ENCODE measurements at regions not wholly inside any gene's neighbourhood (a gene's known extent, or its start where the extent isn't known, plus 50 kb on each side); places are given as distances from the start of the nearest gene placed in this dataset.

DNA sequence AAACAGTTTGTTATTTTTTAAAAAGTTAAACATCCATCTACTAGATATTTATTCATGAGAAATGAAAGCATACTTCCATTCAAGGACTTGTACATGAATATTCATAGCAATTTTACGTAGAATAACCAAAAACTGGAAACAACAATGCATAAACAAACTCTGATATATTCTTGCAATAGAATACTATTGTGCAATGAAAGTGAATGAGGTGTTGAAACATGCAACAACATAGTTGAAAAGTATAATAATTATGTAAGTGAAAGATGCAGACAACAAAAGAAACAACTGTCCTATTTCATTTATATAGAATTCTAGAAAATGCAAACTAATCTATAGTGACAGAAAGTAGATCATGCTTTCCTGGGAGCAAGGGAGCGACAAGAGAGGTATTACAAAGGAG is 206.6 kb upstream of the KLHL29 start:
- Mint-ChIP-seq H3K9me3 (peaks cover 7% of the 10 kb centered on the region), H3K27ac (no peak overlapping the region), H3K4me3 (no peak overlapping the region), H3K4me1 (no peaks in the 10 kb centered on the region), H3K36me3 (no peaks in the 10 kb centered on the region)
- no peak for ATAC-seq
- no peak for DNase-seq (ENCODE audit: low spot score in 2 of 2)

DNA sequence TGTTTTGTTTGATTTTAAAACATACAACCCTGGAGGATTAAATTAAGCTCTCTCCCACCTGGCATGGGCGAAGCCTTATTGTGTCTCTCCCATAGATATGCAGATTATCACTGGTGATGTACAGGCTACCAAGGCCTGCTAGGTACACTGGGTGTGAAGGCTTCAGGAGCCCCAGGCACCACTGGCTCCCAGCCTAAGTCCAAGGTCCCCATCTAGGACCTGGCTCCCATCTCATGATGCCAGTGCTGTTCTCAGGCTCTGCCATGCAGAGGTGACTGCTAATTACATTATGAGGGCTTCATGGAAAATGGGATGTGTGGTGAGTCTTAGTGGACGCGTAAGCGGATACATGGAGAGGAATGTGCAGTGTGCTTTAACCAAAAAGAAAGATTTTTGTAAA is 201.2 kb upstream of the KLHL29 start:
- Mint-ChIP-seq H3K27ac (no peak overlapping the region), H3K9me3 (peaks cover 7% of the 10 kb centered on the region), H3K4me1 (no peaks in the 10 kb centered on the region), H3K4me3 (no peak overlapping the region), H3K36me3 (no peaks in the 10 kb centered on the region)
- no peak for ATAC-seq
- DNase-seq (ENCODE audit: low spot score in 2 of 2) = no peak

GRCh38 chr2:23198316-23199114 is 186.5 kb upstream of the KLHL29 start:
- H3K36me3 Mint-ChIP-seq = no peaks in the 10 kb centered on the region
- no peak overlapping the region for H3K27ac Mint-ChIP-seq
- peaks cover 6% of the 10 kb centered on the region for H3K9me3 Mint-ChIP-seq
- ATAC-seq (no peak), DNase-seq (ENCODE audit: low spot score in 2 of 2) (no peak)
- no peak overlapping the region for H3K4me3 Mint-ChIP-seq
- H3K4me1 Mint-ChIP-seq = no peaks in the 10 kb centered on the region

- H3K36me3 Mint-ChIP-seq = no peaks in the 10 kb centered on the region
- peaks cover 8% of the 10 kb centered on the region for H3K9me3 Mint-ChIP-seq
- H3K27ac Mint-ChIP-seq = no peak overlapping the region
- H3K4me1 Mint-ChIP-seq = no peaks in the 10 kb centered on the region
- ATAC-seq (no peak), DNase-seq (ENCODE audit: low spot score in 2 of 2) (no peak)
- no peak overlapping the region for H3K4me3 Mint-ChIP-seq
Observed at GRCh38 chr2:23199115-23199918, 185.7 kb upstream of the KLHL29 start.

- ATAC-seq = no peak
- H3K4me1 Mint-ChIP-seq = no peaks in the 10 kb centered on the region
Observed at GRCh38 chr2:23200068-23200786, 184.8 kb upstream of the KLHL29 start.

GRCh38 chr2:23200787-23201114 is 184.2 kb upstream of the KLHL29 start:
- ATAC-seq (no peak), DNase-seq (ENCODE audit: low spot score in 2 of 2) (no peak)
- no peaks in the 10 kb centered on the region for H3K4me1 Mint-ChIP-seq
- peaks cover 8% of the 10 kb centered on the region for H3K9me3 Mint-ChIP-seq
- no peak overlapping the region for H3K27ac Mint-ChIP-seq
- H3K36me3 Mint-ChIP-seq = no peaks in the 10 kb centered on the region
- no peak overlapping the region for H3K4me3 Mint-ChIP-seq

More at GRCh38 chr2:23200068-23200786, 184.8 kb upstream of the KLHL29 start:
- H3K36me3 Mint-ChIP-seq = no peaks in the 10 kb centered on the region
- peaks cover 8% of the 10 kb centered on the region for H3K9me3 Mint-ChIP-seq
- no peak overlapping the region for H3K4me3 Mint-ChIP-seq
- H3K27ac Mint-ChIP-seq = no peak overlapping the region
- DNase-seq (ENCODE audit: low spot score in 2 of 2) = no peak

GRCh38 chr2:23203383-23203782 is 181.6 kb upstream of the KLHL29 start:
- Mint-ChIP-seq H3K36me3 (no peaks in the 10 kb centered on the region), H3K9me3 (peaks cover 10% of the 10 kb centered on the region), H3K4me3 (no peak overlapping the region), H3K4me1 (no peaks in the 10 kb centered on the region), H3K27ac (no peak overlapping the region)
- ATAC-seq (no peak), DNase-seq (ENCODE audit: low spot score in 2 of 2) (no peak)

- H3K4me3 Mint-ChIP-seq = no peak overlapping the region
- ATAC-seq = no peak
- no peaks in the 10 kb centered on the region for H3K36me3 Mint-ChIP-seq
- H3K4me1 Mint-ChIP-seq = no peaks in the 10 kb centered on the region
- H3K9me3 Mint-ChIP-seq = peaks cover 10% of the 10 kb centered on the region
- no peak overlapping the region for H3K27ac Mint-ChIP-seq
- no peak for DNase-seq (ENCODE audit: low spot score in 2 of 2)
Observed at GRCh38 chr2:23204685-23205242, 180.2 kb upstream of the KLHL29 start.

DNA sequence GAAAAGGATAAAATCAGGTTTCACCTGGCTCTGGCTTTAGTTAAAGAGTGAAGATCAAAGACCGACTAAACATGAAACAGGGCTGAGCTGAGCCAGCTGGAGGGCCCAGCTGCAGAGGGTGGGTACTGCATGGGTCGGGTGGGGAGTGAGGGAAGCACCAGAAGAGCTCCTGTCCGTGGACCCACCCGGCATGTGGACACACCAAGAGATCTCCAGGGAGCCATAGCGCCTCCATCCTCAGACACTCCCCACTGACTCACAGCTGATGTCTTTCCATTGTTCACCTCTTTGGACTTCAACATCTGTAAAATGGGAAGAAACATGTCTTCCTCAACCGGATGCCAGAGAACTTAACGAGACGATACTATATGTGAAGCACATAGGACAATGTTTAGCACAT is 178.3 kb upstream of the KLHL29 start:
- DNase-seq (ENCODE audit: low spot score in 2 of 2) (no peak), ATAC-seq (no peak)
- Mint-ChIP-seq H3K36me3 (no peaks in the 10 kb centered on the region), H3K4me3 (no peak overlapping the region), H3K27ac (no peak overlapping the region), H3K4me1 (no peaks in the 10 kb centered on the region), H3K9me3 (peaks cover 10% of the 10 kb centered on the region)

- Mint-ChIP-seq H3K9me3 (peaks cover 10% of the 10 kb centered on the region), H3K4me3 (no peak overlapping the region), H3K27ac (no peak overlapping the region), H3K36me3 (no peaks in the 10 kb centered on the region), H3K4me1 (no peaks in the 10 kb centered on the region)
- ATAC-seq (no peak), DNase-seq (ENCODE audit: low spot score in 2 of 2) (no peak)
Observed at GRCh38 chr2:23207871-23208270, 177.1 kb upstream of the KLHL29 start.

GRCh38 chr2:23208339-23208738 is 176.6 kb upstream of the KLHL29 start:
- DNase-seq (ENCODE audit: low spot score in 2 of 2) (no peak), ATAC-seq (no peak)
- Mint-ChIP-seq H3K36me3 (no peaks in the 10 kb centered on the region), H3K4me1 (no peaks in the 10 kb centered on the region), H3K4me3 (no peak overlapping the region), H3K27ac (no peak overlapping the region), H3K9me3 (peaks cover 5% of the 10 kb centered on the region)

GRCh38 chr2:23209059-23209458 is 175.9 kb upstream of the KLHL29 start:
- Mint-ChIP-seq H3K4me3 (no peak overlapping the region), H3K27ac (no peak overlapping the region), H3K4me1 (no peaks in the 10 kb centered on the region), H3K36me3 (no peaks in the 10 kb centered on the region), H3K9me3 (peaks cover 2% of the 10 kb centered on the region)
- no peak for ATAC-seq
- no peak for DNase-seq (ENCODE audit: low spot score in 2 of 2)

DNA sequence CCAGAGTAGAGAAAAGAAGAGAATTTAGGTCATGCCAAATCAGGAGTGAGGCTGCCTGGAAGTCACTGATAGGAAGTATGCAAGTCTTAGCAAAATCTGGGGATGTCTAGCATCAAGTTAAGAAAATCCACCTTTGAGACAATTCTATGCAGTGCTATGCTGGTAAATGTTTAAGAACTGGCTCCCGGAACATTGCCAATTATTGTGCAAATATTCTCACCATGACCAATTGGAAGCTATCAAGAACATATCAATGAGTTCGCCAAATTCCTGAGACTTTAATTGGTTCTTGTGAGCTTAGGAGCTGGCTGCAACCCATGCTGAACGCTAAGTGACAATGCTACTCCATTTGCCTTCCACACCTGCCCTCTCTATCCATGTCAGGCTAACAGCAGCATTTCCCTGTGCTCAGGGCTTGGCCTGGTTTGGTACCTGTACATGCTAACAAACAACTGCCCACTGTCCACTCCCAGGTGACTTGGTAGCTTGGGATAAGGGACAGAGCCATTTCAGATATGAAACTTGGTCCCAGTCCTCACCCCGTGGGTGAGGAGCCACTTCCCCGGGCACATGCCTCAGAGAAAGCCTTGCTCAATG is 172.9 kb upstream of the KLHL29 start:
- DNase-seq (ENCODE audit: low spot score in 2 of 2) (no peak), ATAC-seq (no peak)
- Mint-ChIP-seq H3K4me1 (no peaks in the 10 kb centered on the region), H3K27ac (no peak overlapping the region), H3K36me3 (no peaks in the 10 kb centered on the region), H3K4me3 (no peak overlapping the region), H3K9me3 (peaks cover 2% of the 10 kb centered on the region)

GRCh38 chr2:23213196-23213595 is 171.8 kb upstream of the KLHL29 start:
- H3K4me1 Mint-ChIP-seq = no peaks in the 10 kb centered on the region
- no peaks in the 10 kb centered on the region for H3K36me3 Mint-ChIP-seq
- no peak overlapping the region for H3K4me3 Mint-ChIP-seq
- no peaks in the 10 kb centered on the region for H3K9me3 Mint-ChIP-seq
- no peak overlapping the region for H3K27ac Mint-ChIP-seq
- DNase-seq (ENCODE audit: low spot score in 2 of 2) = no peak
- ATAC-seq = no peak

DNA sequence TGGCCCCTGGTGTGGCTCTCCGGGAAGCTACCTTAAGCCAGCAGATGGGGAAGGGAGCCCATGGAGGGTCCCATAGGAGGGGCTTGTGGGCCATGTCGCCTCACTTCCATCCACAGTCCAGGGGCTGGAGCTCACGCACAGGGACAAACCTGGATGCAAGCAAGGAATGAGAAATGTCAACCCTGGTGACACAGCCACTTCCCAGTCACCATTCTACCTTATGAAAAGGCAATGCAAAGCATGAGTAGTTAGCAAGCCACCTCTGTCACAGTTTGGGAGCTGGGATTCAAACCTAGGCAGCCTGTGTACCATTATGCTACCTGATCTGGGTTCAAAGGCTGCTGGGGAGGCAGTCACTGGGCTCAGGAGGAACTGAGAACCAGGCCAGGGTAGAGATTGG is 170.0 kb upstream of the KLHL29 start:
- DNase-seq (ENCODE audit: low spot score in 2 of 2) = no peak
- Mint-ChIP-seq H3K36me3 (no peaks in the 10 kb centered on the region), H3K9me3 (no peaks in the 10 kb centered on the region), H3K4me1 (no peaks in the 10 kb centered on the region), H3K4me3 (no peak overlapping the region), H3K27ac (no peak overlapping the region)
- ATAC-seq = no peak
